GM23338 (cell line): ENCODE measurements at regions not wholly inside any gene's neighbourhood (a gene's known extent, or its start where the extent isn't known, plus 50 kb on each side); places are given as distances from the start of the nearest gene placed in this dataset.
"Not testable (repeated sequence)": the region's sequence is repeated elsewhere in the genome, so short reads cannot be mapped to it uniquely, and the experiment has no call there.

Experiments
- ATAC-seq: fragments of 200-7000 bp; cut with Tn5 transposase; 3 replicates; pipeline ENCODE4 v1.9.1; 2020
- DNase-seq: peaks from one replicate; pipeline ENCODE4 v3.0.0-alpha.2; 2015; ENCODE audit warnings: low spot score
- H2AFZ ChIP-seq: fragments of 200-600 bp; sonication (generic); 2 replicates; pipeline ENCODE4 v1.8.0; 2016; ENCODE audit warnings: antibody characterized with exemption, mild to moderate bottlenecking, moderate library complexity
- H3F3A ChIP-seq: fragments of 200-600 bp; sonication (generic); replicated peaks from 2 replicates; pipeline ENCODE4 v1.8.0; 2017; ENCODE audit warnings: antibody characterized with exemption, mixed run types, low read depth
- H3K27ac ChIP-seq: fragments of 200-600 bp; sonication (generic); 2 replicates; pipeline ENCODE4 v1.6.1; 2016; ENCODE audit warnings: low read depth
- H3K27me3 ChIP-seq: fragments of 200-600 bp; sonication (generic); 2 replicates; pipeline ENCODE4 v1.8.0; 2016; ENCODE audit warnings: mild to moderate bottlenecking, mixed run types, moderate library complexity; ENCODE audit not compliant: insufficient read depth
- H3K36me3 ChIP-seq: fragments of 200-600 bp; sonication (generic); 2 replicates; pipeline ENCODE4 v1.8.0; 2016; ENCODE audit warnings: mild to moderate bottlenecking; ENCODE audit not compliant: insufficient read depth
- H3K4me1 ChIP-seq: fragments of 200-600 bp; sonication (generic); 2 replicates; pipeline ENCODE4 v1.8.0; 2016; ENCODE audit warnings: mild to moderate bottlenecking, moderate library complexity; ENCODE audit not compliant: insufficient read depth
- H3K4me2 ChIP-seq: fragments of 200-600 bp; sonication (generic); 2 replicates; pipeline ENCODE4 v1.7.1; 2017; ENCODE audit warnings: mixed run types
- H3K4me3 ChIP-seq: fragments of 200-600 bp; sonication (generic); 2 replicates; pipeline ENCODE4 v1.6.1; 2016; ENCODE audit warnings: mixed run types
- H3K79me2 ChIP-seq: fragments of 200-600 bp; sonication (generic); replicated peaks from 2 replicates; pipeline ENCODE4 v1.8.0; 2017; ENCODE audit warnings: mild to moderate bottlenecking; ENCODE audit not compliant: insufficient read depth
- H3K9me2 ChIP-seq: fragments of 200-600 bp; sonication (generic); 2 replicates; pipeline ENCODE4 v1.8.0; 2017; ENCODE audit not compliant: insufficient read depth
- H4K20me1 ChIP-seq: fragments of 200-600 bp; sonication (generic); replicated peaks from 2 replicates; pipeline ENCODE4 v1.8.0; 2017; ENCODE audit warnings: mild to moderate bottlenecking; ENCODE audit not compliant: insufficient read depth
- H3K27ac Mint-ChIP-seq: 2 replicates; pipeline ENCODE4 v1.8.0; 2020; ENCODE audit warnings: inconsistent platforms, mild to moderate bottlenecking, moderate library complexity, mixed read lengths
- H3K27me3 Mint-ChIP-seq: 3 replicates; pipeline ENCODE4 v1.8.0; 2022; ENCODE audit warnings: low read depth, mild to moderate bottlenecking, moderate library complexity, mixed read lengths, inconsistent platforms; ENCODE audit not compliant: insufficient read depth, poor library complexity
- H3K36me3 Mint-ChIP-seq: 3 replicates; pipeline ENCODE4 v1.8.0; 2021; ENCODE audit warnings: low read depth, mild to moderate bottlenecking, inconsistent platforms, moderate library complexity, mixed read lengths
- H3K4me1 Mint-ChIP-seq: 3 replicates; pipeline ENCODE4 v1.8.0; 2020; ENCODE audit warnings: mild to moderate bottlenecking, inconsistent platforms, mixed read lengths
- H3K4me3 Mint-ChIP-seq: 3 replicates; pipeline ENCODE4 v1.8.0; 2021; ENCODE audit warnings: moderate library complexity, mild to moderate bottlenecking, inconsistent platforms, mixed read lengths
- H3K9me3 Mint-ChIP-seq: 3 replicates; pipeline ENCODE4 v1.8.0; 2020; ENCODE audit warnings: moderate library complexity, mild to moderate bottlenecking, inconsistent platforms, mixed read lengths
- CREB1 ChIP-seq: fragments of 250-450 bp; sonication (Bioruptor Pico); IDR thresholded peaks from 2 replicates; pipeline ENCODE4 v1.5.0; 2020; ENCODE audit warnings: low read depth, mild to moderate bottlenecking, moderate library complexity
- CTCF ChIP-seq, 2 experiments: fragments of 200-600 bp in 1 of 2; sonication (generic) in 1 of 2; conservative IDR thresholded peaks; 2 replicates each; pipeline versions ENCODE4 v1.5.1 to v1.6.1; 2016 to 2017; ENCODE audit warnings: antibody characterized with exemption in 2 of 2, low read depth in 2 of 2, mild to moderate bottlenecking in 2 of 2, moderate library complexity in 1 of 2
- EZH2 ChIP-seq: fragments of 200-600 bp; sonication (generic); IDR thresholded peaks from one replicate; pipeline ENCODE4 v1.8.0; 2017; ENCODE audit warnings: antibody characterized with exemption, mild to moderate bottlenecking, low read depth; ENCODE audit not compliant: unreplicated experiment
- POLR2AphosphoS5 ChIP-seq: IDR thresholded peaks from 2 replicates; pipeline ENCODE4 v1.6.1; 2016; ENCODE audit warnings: antibody characterized with exemption, low read depth
- REST ChIP-seq: IDR thresholded peaks from one replicate; pipeline ENCODE4 v1.6.1; 2018; ENCODE audit warnings: antibody characterized with exemption; ENCODE audit not compliant: unreplicated experiment
- STAT1 ChIP-seq: IDR thresholded peaks from one replicate; pipeline ENCODE4 v1.6.1; 2016; ENCODE audit warnings: antibody characterized with exemption; ENCODE audit not compliant: unreplicated experiment
- ZNF114 ChIP-seq: fragments of 250-450 bp; sonication (Bioruptor Pico); IDR thresholded peaks from 2 replicates; pipeline ENCODE4 v1.5.0; 2020; ENCODE audit warnings: mild to moderate bottlenecking, moderate library complexity
- ZNF331 ChIP-seq: fragments of 250-450 bp; sonication (Bioruptor Pico); IDR thresholded peaks from 2 replicates; pipeline ENCODE4 v1.5.0; 2020; ENCODE audit warnings: low read depth, mild to moderate bottlenecking, moderate library complexity

GRCh38 chr18:51360301-51360700 is 162.8 kb upstream of the MEX3C start:
- ATAC-seq, H3K36me3 ChIP-seq, H4K20me1 ChIP-seq, H3K27me3 Mint-ChIP-seq, H3K4me3 Mint-ChIP-seq, H3K27me3 ChIP-seq, H3K79me2 ChIP-seq, H2AFZ ChIP-seq, DNase-seq, H3K4me1 ChIP-seq, H3K4me3 ChIP-seq, H3K9me3 Mint-ChIP-seq, H3K27ac ChIP-seq, H3K36me3 Mint-ChIP-seq, H3K9me2 ChIP-seq, H3F3A ChIP-seq, H3K4me2 ChIP-seq, H3K27ac Mint-ChIP-seq, H3K4me1 Mint-ChIP-seq: not testable (repeated sequence)

GRCh38 chr18:51361130-51361860 is 163.8 kb upstream of the MEX3C start:
- Histone ChIP-seq H3K79me2 (no peaks in the 10 kb centered on the region), H3K27me3 (no peaks in the 10 kb centered on the region), H3K4me2 (no peak overlapping the region), H3F3A (no peaks in the 10 kb centered on the region), H3K27ac (no peak overlapping the region), H3K9me2 (0 out of 2 replicates have a peak, but pooled peaks cover 3% of the 10 kb centered on the region), H4K20me1 (no peaks in the 10 kb centered on the region), H3K4me3 (no peak overlapping the region), H3K4me1 (peaks cover 4% of the 10 kb centered on the region; the same call in 1 of the 2 replicates), H3K36me3 (no peaks in the 10 kb centered on the region), H2AFZ (peak overlapping the region; percentile 93)
- no peaks in the 10 kb centered on the region; the same call in 2 of the 3 replicates for H3K9me3 Mint-ChIP-seq
- peaks cover 8% of the 10 kb centered on the region; the same call in 2 of the 3 replicates for H3K4me1 Mint-ChIP-seq
- no peak for DNase-seq
- ATAC-seq = no peak
- H3K27me3 Mint-ChIP-seq = peaks cover 2% of the 10 kb centered on the region
- no peaks in the 10 kb centered on the region for H3K36me3 Mint-ChIP-seq
- H3K27ac Mint-ChIP-seq = no peak overlapping the region
- H3K4me3 Mint-ChIP-seq = no peak overlapping the region
- TF ChIP-seq CTCF (conservative IDR thresholded peaks at IDR 0.05; ENCODE audit: low read depth in 2 of 2) (0 out of 4 replicates have a peak, but pooled peaks of 1 of the 2 experiments have one; percentile 19), EZH2 (no peak)

GRCh38 chr18:51363384-51363783 is 165.9 kb upstream of the MEX3C start:
- Histone ChIP-seq H2AFZ (no peak overlapping the region), H3K4me3 (no peak overlapping the region), H3K27ac (no peak overlapping the region), H3K27me3 (no peaks in the 10 kb centered on the region), H4K20me1 (no peaks in the 10 kb centered on the region), H3K4me2 (no peak overlapping the region), H3K9me2 (0 out of 2 replicates have a peak, but pooled peaks cover 5% of the 10 kb centered on the region), H3K4me1 (peaks cover 4% of the 10 kb centered on the region; the same call in 1 of the 2 replicates), H3K79me2 (no peaks in the 10 kb centered on the region), H3F3A (no peaks in the 10 kb centered on the region), H3K36me3 (no peaks in the 10 kb centered on the region)
- DNase-seq (no peak), ATAC-seq (no peak)
- no peak overlapping the region for H3K4me3 Mint-ChIP-seq
- H3K27me3 Mint-ChIP-seq = peaks cover 2% of the 10 kb centered on the region
- no peaks in the 10 kb centered on the region for H3K36me3 Mint-ChIP-seq
- no peak overlapping the region for H3K27ac Mint-ChIP-seq
- H3K4me1 Mint-ChIP-seq = peaks cover 8% of the 10 kb centered on the region; the same call in 2 of the 3 replicates
- no peaks in the 10 kb centered on the region; the same call in 2 of the 3 replicates for H3K9me3 Mint-ChIP-seq
- TF ChIP-seq ZNF114 (CRISPR knock-in tag) (no peak), STAT1 (no peak), REST (no peak), EZH2 (no peak), CREB1 (CRISPR knock-in tag) (no peak), ZNF331 (CRISPR knock-in tag) (no peak), POLR2AphosphoS5 (no peak), CTCF (conservative IDR thresholded peaks at IDR 0.05; ENCODE audit: low read depth in 2 of 2) (no peak)
